SHP77 (cell line): ENCODE measurements at regions not wholly inside any gene's neighbourhood (a gene's known extent, or its start where the extent isn't known, plus 50 kb on each side); places are given as distances from the start of the nearest gene placed in this dataset.

Source experiments
- DNase-seq, 2 experiments: peaks; one replicate each; lab custom pipeline; 2025; lab: John Stamatoyannopoulos, UW

DNA sequence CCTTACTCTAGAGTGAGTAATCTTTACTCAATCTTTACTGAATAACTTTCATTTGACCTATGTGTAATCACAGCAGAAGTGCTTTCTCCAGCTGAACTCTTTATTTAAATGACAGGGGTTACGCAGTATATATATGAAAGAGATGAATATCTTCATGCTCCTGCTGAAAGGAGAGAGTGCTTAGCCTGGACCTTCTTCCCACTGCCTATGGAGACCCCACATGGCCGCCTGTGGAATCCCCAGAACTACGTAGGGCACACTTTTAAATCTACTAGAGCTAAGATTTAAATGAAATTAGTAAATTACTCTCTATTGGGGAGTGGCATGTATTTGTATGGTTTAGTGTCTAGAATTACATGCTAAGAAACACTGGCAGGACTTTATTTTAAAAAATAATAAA is 391.2 kb downstream of the ANKRD50 start:
- DNase-seq = no peak

DNA sequence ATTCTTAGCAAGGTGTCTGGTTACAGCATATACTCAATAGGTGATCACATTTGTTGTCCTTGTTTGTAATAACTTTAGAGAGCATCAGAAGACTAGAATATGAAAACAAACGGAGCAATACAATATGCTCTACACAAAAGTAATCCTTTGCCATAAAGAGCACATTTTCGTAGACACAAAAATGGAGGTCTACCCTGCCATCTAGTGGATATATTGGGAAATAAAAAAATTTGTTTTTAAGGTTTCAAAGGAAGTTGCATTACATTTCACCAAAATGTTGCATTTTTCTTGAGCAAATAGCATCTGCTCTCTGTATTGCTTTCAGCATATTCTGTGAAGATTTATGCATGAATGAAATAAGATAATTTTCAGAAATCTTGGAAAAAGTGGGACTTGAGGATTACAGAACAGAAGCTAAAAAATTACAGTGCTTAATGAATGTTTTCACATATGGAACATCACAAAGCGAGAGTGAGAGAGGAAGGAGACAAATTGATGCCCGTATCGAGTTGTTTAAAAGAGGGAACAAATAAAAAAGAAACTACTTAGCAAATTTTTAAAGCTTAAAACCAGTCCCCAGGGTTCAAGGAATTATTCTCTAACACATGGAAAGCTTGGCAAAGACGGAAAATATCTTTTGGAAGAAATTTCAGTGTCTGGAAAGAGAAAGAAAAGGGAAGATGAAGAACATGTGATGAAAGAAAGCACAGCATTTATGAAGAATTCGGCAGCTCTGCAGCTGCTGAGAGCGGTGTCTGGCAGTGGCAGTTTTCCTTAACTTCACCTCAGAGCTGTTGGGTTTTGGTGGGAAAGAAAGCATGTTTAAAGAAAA is 390.1 kb downstream of the ANKRD50 start:
- no peak for DNase-seq

DNA sequence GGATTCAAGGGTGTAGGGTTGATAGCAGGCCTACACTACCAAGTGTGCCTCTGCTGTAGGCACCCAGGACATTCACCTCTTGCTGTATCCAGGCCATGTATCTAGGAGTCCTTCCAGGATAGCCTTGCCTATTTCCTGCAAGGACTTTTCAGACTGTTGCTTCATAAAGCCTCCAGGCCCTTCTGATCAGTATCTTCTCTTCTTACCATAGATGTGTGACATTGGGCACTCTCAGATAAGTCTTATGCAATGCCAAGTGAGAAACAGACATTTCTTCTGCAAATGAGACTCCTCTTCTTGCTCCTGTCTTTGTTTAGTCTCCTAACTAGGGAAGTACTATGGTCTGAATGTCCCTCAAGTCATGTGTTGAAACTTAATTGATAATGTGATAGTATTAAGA is 386.8 kb downstream of the ANKRD50 start:
- DNase-seq = no peak

DNA sequence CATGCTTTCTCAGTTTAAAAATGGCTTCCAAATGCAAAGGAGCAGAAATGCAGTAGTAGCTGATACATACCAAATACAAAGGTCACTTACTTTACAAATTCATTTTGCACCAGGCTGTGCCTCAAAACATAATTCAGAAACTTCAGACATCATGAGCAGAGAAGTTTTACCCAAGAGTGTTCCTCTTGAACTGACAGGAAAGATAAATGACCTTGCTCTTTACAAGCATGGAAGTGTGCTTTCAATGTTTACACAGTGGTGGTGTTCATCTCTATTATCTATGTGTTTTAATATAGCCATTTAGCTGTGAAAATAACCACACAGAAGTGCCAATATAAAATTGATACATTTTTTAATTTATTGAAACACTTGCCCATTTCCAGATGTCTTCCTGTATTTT is 383.4 kb downstream of the ANKRD50 start:
- no peak for DNase-seq

DNA sequence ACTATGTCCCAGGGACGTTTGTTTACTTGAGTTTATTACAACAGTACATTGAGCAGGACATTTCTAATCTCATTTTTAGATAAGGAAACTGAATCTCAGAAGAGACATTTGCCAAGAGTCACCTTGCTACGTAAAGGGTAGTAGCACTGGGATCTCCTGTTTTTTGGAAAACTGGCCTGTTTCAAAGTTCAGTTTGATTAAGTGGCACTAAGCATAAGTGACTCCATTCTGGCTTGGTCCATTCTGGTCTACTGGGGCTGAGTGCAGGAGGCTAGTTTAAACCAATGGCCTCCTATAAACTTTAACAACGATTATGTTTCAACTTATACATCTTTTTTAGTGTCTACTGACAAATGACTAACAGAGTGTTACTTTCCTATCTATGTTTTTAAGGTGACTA is 382.5 kb downstream of the ANKRD50 start:
- no peak for DNase-seq

DNA sequence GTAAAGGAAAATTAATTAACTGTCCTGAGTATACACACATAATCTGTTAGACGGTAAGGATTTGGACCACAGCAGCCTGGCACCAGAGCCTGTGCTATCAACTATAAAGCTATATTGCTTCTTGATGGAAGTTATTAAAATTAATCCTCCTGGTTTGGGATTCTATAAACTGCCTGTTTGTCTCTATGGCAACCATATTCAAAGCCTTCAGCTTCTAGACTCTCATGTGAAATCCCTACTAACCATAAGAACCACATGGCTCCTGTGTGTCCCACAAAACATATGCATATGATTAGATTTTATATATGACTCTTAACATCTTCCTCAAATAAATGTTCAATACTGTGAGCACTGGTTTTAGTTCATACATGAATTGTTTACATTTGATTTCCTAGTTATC is 380.8 kb downstream of the ANKRD50 start:
- DNase-seq = no peak

DNA sequence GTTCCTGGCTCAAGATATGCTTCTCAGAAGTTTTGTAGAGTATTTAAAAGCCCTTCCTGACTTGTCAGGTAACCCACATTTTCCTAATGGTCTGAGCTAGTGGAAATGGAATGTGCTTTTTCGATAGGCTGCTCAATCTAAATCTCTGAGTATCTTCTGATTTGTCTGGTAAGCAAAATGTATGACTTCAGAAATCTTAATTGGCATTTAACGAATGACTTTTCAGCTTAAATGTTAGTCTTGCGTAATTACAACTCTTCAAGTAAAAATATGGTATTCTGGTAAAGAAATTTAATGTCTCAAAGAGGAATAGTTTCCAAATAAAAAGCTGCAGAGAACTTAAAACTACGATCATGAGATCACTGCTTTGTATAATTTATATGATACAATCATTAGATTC is 379.1 kb downstream of the ANKRD50 start:
- DNase-seq = no peak

DNA sequence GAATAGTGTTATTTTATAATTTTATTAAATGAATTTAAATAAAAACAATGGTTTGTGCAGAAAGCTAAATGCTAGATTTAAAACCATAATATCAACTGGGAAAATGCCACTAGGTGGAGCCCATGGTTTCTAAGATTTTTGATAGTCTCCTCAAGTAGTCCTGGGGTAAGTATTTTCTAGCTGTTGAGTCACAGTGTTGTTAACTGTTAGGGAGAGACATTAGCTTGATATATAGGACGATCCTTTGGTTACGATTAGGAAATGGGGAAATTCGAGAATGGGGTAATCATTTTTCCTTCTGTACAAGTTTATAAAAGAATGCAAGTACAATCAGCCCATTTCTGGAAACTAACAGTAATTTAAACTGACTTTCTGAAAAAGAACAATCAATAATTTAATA is 378.4 kb downstream of the ANKRD50 start:
- DNase-seq = peak in 1 of 2 experiments; percentile 13

DNA sequence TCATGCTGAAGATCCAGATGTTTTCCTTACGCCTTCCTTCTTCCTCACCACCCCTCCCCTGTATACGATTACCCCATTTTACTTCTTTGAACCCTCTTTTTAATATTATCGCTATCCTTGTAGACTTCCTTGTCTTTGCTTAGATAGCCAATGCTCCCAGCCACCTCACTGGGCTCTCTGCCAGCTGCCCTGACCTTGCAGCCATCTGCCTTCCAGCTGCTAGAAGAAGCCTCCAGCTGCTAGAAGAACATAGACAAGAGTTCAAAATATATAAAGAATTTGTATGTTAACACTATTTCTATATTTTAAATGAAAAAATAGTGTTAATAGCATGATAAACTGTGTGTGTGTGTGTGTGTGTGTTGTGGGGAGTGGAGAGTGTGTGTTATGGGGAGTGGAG is 374.7 kb downstream of the ANKRD50 start:
- peak; percentile 24 to 32 for DNase-seq

DNA sequence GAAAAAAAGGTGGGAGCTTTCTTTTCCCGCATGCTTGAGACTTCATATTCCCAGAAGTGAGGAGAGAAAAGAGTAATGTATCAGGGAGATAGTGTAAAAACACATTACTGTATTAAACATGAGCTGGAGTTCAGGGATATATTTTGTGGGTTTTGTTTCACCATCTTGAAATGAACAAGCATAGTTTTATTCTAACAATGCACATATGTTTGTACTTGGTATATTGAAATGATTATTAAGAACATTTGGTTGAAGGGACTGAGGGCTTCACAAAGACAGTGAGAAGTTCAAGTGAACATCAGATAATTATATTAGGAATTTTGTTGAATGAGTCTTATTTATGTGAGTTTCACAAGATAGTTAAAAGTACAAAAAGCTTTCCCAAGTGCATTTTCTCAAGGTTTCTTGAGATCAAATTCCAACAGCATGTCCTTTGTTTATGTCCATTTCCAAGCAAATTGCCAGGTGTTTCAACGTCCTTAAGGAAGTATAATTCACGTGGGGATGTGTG is 368.8 kb downstream of the ANKRD50 start:
- DNase-seq = no peak

DNA sequence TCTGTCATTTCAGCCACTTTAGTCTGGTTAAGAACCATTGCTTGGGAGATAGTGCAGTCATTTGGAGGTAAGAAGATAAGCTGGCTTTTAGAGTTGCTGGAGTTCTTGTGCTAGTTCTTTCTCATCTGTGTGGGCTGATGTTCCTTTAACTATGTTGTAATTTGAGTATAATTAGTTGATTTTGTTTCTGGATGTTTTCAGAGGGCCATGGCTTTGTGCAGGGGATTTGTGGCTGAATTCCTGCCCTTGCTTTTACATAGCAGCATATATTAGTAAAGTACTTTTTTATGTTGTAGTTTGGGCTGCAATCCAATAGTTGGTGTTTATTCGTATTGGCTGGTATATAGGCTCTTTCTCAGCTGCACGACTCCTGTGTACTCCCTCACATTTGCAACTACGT is 339.6 kb downstream of the ANKRD50 start:
- no peak for DNase-seq

DNA sequence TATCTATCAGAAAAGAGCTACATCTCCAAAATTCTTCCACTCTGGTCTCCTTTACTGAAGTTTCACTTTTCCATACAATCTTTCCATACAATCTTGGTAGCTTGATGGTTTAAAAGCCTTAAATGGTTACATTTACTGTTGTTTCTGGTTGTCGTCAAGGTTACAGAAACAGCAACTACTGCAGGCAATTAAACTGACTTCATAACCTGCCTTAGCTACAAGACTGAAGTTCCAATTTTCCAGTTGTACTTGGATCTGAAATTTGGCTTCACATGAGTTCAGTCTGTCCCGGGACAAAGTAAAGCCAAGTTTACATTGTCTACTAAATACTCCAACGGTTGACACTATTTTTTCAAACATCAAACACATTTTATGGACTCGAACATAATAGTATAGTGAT is 326.4 kb downstream of the ANKRD50 start:
- DNase-seq = no peak

DNA sequence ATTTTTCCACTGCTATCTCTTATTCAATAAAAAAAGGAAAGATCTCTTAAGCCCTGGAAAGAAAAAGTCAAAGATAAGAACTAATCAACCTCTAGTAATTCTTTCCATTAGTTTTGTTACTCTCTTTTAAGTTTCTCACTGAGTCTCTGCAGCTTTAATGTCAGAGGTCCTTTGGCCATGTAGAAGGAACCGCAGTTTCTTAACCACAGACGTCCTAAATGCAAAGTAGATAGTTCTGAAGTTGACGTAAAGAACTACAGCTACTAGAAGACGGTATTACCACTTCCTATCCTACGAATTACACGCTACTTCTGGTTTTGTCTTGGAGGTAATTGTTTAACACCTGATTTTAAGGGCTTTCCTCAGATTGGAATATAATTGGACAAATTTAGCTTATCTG is 325.9 kb downstream of the ANKRD50 start:
- no peak for DNase-seq

DNA sequence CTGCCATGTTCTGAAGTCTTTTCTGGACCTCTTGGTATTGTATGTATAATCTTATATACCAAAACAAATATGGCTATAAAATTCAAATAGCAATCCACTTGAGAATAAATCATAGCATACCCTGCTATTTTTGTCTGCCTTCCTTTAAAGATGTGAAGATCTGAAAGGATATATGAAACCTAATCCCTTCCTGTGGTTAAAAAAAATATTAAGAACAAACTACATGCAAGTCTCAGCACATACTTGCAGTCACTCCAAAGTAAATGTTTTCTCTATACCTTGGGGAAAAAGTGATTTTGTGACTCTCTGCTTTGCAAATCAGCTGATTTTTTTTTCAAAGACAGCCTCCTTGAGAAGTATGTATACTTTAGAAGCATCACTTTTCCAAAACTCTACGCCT is 322.9 kb downstream of the ANKRD50 start:
- DNase-seq = no peak

DNA sequence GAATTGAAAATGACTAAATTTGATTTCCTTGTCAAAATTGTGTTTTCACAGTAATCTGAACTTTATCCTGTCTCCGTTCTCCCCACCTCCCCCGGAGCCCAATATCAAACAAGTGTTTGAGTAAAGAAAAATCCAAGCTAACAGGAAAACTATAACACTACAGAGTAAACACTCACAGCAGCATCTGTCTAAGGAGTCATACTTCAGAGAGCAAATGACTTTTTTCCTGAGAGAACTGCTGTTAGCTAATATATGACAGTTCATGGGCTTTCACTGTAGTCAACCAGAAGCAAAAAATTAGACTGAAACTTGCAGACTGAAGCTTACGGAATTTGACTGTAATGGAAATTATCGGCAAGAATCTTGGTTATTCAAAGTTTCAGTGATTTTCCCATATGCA is 321.7 kb downstream of the ANKRD50 start:
- no peak for DNase-seq

DNA sequence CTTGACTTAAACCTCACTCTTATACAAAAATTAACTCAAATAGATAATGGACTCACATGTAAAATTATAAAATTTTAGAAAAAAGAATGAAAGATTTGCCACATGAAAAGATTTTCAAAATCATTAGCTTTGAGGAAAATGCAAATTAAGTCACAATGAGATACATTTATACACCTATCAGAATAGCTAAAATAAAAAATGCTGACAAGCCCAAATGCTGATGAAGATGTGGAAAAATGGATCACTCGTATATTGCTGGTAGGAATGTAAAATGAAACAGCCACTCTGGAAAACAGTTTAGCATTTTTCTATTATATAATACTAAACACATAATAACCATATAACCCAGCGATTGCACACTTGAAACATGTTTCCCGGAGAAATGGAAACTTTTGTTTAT is 316.2 kb downstream of the ANKRD50 start:
- no peak for DNase-seq

DNA sequence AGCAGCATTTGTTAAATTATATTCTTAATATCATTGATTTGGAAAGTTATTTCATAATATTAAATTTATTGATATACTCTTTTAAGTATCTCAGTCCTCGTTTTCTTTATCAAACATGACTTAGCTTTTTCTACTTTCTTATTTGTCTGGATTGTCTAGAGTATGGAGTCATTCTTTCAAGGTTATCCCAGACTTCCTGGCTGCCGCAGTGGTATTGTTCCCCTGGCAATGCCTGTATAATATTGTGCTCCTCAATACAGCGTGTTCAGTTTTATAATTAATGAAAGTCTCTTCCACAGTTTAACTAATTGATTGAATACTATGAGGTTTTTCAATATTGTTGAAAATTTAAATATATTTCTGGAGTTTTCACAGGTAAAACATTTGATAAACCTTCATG is 310.9 kb downstream of the ANKRD50 start:
- no peak for DNase-seq

DNA sequence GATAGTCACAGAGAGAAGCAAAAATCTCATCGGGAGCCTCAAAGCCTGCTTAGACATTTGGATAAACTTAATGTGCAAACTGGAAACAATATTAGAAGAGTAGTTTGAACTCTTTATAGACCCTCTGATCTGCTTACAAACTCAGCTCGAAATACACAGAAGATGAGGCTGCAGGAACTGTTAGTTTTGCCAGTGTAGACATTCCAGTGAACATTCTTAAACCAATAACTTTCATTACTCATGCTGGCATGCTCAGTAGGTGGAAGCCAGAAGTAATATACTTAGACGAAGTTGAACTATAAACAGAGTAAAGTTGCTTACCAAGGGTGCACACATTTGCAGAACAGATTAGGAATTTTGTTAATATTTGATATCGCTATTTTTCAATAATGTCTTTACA is 303.5 kb downstream of the ANKRD50 start:
- DNase-seq = no peak

DNA sequence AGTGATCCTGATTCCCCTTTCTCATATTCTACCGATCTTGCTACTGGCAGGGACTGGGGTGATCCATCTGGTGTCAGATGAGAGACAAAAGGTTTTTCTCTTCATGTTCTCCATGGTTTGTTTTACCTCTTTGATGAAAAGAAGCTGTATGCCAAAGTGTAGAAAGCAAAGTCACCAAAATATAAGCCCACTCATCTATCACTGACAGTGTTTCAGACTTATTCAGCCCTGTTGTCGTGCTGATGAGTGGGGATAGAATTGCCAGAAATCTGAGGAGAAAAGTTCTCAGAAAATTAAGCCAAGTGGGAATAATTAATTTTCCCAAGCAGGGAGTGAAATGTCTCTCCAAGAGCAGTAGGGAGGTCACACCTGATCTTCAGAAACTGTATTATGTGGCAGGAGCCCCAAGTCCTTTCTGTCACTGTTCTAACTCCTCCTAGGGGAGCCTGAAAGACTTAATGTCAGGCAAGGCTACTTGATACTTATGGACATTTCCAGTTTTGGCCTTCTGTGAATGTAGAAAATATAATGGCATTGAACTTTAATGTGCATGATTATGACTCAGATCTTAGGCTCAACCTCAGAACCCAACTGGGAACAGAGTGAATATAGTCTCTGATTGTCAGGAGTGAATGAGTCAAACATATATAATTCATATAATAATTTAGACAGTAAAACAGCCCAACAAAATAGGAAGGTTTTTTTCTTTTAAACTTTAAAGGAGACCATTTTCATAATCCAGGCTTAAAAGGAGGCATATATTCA is 298.1 kb downstream of the ANKRD50 start:
- no peak for DNase-seq

DNA sequence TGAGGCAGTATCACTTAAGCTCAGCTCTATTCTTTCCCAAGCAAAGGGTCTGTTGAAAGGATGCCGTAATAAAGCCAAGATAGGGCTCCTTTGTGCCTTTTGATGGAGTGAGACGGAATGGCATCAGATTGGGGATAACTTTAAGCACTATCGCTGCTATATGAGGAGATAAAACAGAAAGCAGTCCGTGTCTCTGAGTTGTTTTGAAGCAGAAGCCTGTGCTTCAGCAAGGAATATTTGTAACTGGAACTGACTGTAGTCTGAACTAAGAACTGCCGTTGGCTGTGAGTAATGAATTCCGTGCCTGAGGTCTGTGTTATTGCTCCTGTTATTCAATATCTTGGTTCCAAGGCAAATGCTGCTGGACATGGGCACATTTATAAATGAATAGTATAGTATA is 297.4 kb downstream of the ANKRD50 start:
- DNase-seq = no peak

DNA sequence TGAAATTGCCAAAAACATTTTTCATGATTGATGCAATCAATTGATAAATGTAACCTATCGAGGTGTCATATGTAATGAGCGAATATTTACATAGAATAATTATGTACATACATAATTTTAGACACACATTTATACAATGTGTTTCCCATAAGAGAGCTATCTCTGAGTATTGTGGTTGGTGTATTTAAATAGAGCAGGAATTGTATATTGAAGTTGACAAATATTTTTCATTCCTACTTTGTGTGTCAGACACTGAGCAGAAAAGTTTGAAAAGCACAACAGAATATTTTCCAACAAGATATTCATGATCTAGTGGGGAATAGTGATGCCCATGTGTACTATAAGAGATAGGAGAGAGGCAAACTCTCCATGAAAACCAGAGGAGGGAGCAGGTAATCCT is 295.2 kb downstream of the ANKRD50 start:
- no peak for DNase-seq

DNA sequence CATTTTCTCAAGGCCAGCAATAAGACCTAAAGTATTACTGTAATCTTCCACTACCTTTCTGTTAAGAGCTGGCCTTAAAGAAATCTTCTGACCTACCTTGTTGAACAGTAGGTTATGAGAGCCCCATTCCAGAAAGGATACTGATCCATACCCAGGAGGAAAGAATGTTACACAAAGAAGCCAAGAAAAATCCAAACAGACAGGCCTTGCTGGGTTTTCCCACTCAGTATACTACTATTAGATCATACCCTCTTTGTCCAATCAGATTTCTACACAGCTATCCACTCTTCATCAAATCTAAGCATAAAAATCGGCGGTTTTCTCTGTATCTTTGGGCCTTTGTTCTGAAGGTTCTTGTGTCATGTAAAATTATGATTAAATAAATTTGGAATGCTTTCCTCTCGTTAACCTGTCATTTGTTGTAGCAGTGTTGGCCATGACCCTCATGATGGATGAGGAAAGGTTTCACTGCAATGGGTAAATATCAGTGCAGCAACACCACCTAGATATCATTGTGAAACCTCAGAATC is 292.3 kb downstream of the ANKRD50 start:
- no peak for DNase-seq

DNA sequence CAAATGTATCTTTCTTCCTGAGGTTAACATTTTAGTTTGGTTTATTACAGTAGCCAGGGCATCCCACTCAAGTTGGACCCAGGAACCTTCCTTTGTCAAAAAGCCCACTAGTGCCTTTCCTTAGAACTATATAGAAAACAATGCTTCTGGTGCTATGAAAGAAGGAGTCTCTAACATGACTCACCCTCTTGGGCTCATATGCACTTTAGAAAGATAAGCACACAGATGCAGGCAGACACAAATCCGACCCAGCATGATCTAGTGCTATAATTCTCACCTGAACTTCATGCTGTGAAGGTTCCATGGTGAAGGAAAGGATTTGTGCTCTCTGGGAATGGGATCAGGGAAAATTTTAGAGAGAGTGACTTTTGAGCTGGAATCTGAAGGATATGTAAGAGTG is 289.4 kb downstream of the ANKRD50 start:
- no peak for DNase-seq
